ENCODE measurements at regions not wholly inside any gene's neighbourhood (a gene's known extent, or its start where the extent isn't known, plus 50 kb on each side); places are given as distances from the start of the nearest gene placed in this dataset.

DNA sequence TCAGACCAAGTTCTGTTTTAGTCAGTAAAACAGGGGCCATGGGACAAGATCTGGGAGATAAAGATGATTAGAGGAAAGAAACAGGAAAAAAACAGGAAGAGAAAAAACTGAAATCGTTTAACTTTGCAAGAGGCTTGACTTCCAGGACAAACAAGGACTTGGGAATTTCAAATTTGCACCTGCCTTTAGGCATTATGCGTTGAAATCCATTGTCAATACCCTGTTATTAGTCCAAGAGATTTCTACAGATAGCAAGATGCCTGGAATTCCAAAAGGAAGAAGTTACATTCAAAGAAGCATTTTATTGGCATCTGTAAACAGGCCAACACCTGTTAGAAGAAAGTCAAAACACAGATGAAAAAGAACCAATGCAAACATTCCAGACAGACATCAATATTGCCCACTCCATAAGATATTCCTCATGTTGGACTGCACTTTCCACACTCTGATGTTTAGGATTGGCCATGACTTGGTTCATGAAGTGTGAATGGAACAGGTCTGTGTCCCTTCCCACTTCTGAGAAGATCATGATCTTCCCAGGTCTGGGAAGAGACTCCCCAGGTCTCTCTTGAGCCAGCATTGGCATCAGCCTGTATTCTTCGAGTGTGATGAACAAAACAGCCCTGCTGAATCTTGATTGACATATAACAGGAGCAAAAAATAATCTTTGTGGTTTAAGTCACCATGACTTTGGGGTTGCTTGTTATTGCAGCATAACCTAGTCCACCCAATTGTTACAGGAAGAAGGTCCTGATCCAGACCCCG lies 181.4 kb upstream of the FN1 start (continued):
- TF ChIP-seq, protein P1, sequence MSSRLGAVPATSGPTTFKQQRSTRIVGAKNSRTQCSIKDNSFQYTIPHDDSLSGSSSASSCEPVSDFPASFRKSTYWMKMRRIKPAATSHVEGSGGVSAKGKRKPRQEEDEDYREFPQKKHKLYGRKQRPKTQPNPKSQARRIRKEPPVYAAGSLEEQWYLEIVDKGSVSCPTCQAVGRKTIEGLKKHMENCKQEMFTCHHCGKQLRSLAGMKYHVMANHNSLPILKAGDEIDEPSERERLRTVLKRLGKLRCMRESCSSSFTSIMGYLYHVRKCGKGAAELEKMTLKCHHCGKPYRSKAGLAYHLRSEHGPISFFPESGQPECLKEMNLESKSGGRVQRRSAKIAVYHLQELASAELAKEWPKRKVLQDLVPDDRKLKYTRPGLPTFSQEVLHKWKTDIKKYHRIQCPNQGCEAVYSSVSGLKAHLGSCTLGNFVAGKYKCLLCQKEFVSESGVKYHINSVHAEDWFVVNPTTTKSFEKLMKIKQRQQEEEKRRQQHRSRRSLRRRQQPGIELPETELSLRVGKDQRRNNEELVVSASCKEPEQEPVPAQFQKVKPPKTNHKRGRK (CRISPR knock-in tag; IDR thresholded peaks at IDR 0.05): no peak; the same call in 1 of the 2 replicates
- TF ChIP-seq SNAI1 (CRISPR knock-in tag; IDR thresholded peaks at IDR 0.05; ENCODE audit: borderline replicate concordance) (peak; percentile 73; the same call in 1 of the 2 replicates), SMC3 (IDR thresholded peaks at IDR 0.05; ENCODE audit: low read length) (no peak; the same call in 1 of the 2 replicates), SMARCE1 (IDR thresholded peaks at IDR 0.05; ENCODE audit: borderline replicate concordance) (no peak), ZNF572 (CRISPR knock-in tag; IDR thresholded peaks at IDR 0.05) (no peak), ZNF17 (CRISPR knock-in tag; IDR thresholded peaks at IDR 0.05) (0 out of 2 replicates have a peak, but pooled peaks have one; percentile 69), THYN1 (CRISPR knock-in tag; IDR thresholded peaks at IDR 0.05; ENCODE audit: borderline replicate concordance, low read depth) (0 out of 2 replicates have a peak, but pooled peaks have one; percentile 84), ATF1 (CRISPR knock-in tag; IDR thresholded peaks at IDR 0.05) (peak; percentile 80; the same call in 1 of the 2 replicates), POGZ (CRISPR knock-in tag; IDR thresholded peaks at IDR 0.05) (peak; percentile 92), JUND (CRISPR knock-in tag; IDR thresholded peaks at IDR 0.05) (0 out of 2 replicates have a peak, but pooled peaks have one; percentile 67), SP1 (IDR thresholded peaks at IDR 0.05) (no peak), SP1 (CRISPR knock-in tag; IDR thresholded peaks at IDR 0.05) (no peak), ZFP36 (IDR thresholded peaks at IDR 0.05; ENCODE audit: borderline replicate concordance, low read depth, low read length, partially characterized antibody) (no peak), ZFP90 (CRISPR knock-in tag; IDR thresholded peaks at IDR 0.05; ENCODE audit: borderline replicate concordance) (peak; percentile 79; the same call in 1 of the 2 replicates), CREM (IDR thresholded peaks at IDR 0.05) (peak; percentile 99), CREM (CRISPR knock-in tag; IDR thresholded peaks at IDR 0.05) (no peak)
- TF ChIP-seq, protein P2, sequence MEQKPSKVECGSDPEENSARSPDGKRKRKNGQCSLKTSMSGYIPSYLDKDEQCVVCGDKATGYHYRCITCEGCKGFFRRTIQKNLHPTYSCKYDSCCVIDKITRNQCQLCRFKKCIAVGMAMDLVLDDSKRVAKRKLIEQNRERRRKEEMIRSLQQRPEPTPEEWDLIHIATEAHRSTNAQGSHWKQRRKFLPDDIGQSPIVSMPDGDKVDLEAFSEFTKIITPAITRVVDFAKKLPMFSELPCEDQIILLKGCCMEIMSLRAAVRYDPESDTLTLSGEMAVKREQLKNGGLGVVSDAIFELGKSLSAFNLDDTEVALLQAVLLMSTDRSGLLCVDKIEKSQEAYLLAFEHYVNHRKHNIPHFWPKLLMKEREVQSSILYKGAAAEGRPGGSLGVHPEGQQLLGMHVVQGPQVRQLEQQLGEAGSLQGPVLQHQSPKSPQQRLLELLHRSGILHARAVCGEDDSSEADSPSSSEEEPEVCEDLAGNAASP (CRISPR knock-in tag; IDR thresholded peaks at IDR 0.05; ENCODE audit: borderline replicate concordance): peak; percentile 92; the same call in 1 of the 2 replicates
- TF ChIP-seq, protein P3, sequence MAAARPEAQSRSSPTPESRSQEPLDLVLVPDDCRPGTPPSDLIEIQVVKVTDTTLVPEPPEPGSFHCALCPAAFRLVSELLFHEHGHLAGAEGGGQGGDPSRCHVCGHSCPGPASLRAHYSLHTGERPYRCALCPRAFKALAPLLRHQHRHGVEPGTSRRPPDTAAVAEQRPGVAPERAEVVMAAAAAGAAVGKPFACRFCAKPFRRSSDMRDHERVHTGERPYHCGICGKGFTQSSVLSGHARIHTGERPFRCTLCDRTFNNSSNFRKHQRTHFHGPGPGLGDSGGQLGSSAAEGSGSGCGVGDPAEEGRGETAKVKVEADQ (CRISPR knock-in tag; IDR thresholded peaks at IDR 0.05; ENCODE audit: borderline replicate concordance): no peak
- TF ChIP-seq, protein P4, sequence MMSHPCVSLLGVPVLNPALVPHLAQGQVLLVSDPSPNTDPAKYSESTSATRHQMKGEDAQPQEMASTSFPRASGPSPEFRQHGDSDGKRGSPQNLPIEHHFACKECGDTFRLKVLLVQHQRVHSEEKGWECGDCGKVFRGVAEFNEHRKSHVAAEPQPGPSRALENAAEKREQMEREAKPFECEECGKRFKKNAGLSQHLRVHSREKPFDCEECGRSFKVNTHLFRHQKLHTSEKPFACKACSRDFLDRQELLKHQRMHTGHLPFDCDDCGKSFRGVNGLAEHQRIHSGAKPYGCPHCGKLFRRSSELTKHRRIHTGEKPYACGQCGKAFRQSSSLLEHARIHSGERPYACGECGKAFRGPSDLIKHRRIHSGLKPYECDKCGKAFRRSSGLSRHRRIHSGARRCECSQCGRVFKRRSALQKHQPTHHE (CRISPR knock-in tag; IDR thresholded peaks at IDR 0.05; ENCODE audit: borderline replicate concordance): no peak; the same call in 1 of the 2 replicates
- TF ChIP-seq, protein P5, sequence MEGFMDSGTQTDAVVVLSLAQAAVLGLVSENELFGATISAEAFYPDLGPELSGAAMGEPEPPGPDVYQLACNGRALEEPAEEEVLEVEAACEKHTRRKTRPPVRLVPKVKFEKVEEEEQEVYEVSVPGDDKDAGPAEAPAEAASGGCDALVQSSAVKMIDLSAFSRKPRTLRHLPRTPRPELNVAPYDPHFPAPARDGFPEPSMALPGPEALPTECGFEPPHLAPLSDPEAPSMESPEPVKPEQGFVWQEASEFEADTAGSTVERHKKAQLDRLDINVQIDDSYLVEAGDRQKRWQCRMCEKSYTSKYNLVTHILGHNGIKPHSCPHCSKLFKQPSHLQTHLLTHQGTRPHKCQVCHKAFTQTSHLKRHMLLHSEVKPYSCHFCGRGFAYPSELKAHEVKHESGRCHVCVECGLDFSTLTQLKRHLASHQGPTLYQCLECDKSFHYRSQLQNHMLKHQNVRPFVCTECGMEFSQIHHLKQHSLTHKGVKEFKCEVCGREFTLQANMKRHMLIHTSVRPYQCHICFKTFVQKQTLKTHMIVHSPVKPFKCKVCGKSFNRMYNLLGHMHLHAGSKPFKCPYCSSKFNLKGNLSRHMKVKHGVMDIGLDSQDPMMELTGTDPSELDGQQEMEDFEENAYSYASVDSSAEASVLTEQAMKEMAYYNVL (CRISPR knock-in tag; IDR thresholded peaks at IDR 0.05; ENCODE audit: borderline replicate concordance): peak; percentile 99
- TF ChIP-seq, protein P6, sequence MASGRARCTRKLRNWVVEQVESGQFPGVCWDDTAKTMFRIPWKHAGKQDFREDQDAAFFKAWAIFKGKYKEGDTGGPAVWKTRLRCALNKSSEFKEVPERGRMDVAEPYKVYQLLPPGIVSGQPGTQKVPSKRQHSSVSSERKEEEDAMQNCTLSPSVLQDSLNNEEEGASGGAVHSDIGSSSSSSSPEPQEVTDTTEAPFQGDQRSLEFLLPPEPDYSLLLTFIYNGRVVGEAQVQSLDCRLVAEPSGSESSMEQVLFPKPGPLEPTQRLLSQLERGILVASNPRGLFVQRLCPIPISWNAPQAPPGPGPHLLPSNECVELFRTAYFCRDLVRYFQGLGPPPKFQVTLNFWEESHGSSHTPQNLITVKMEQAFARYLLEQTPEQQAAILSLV (CRISPR knock-in tag; IDR thresholded peaks at IDR 0.05; ENCODE audit: borderline replicate concordance): no peak

Measured in HepG2 (cell line).